OCI-LY3 (cell line): ENCODE measurements at regions not wholly inside any gene's neighbourhood (a gene's known extent, or its start where the extent isn't known, plus 50 kb on each side); places are given as distances from the start of the nearest gene placed in this dataset.

Experiments used
- CTCF ChIP-seq: fragments of 200-600, 300-600 bp; sonication (generic); IDR thresholded peaks from 2 replicates; pipeline ENCODE4 v1.5.1; 2014; ENCODE audit warnings: antibody characterized with exemption, low read length, low read depth
- EZH2phosphoT487 ChIP-seq: fragments of 200-600 bp; shearing (Covaris generic); IDR thresholded peaks from 2 replicates; pipeline ENCODE4 v1.6.1; 2018; ENCODE audit warnings: antibody characterized with exemption, mixed run types, low read depth

- TF ChIP-seq CTCF (no peak), EZH2phosphoT487 (no peak)
Measured at GRCh38 chr1:80542231-80542630, 1258.5 kb upstream of the ADGRL2 start.
